MM.1S (cell line): ENCODE measurements at regions not wholly inside any gene's neighbourhood (a gene's known extent, or its start where the extent isn't known, plus 50 kb on each side); places are given as distances from the start of the nearest gene placed in this dataset.

Experiments used
- DNase-seq: peaks from one replicate; pipeline ENCODE4 v3.0.0-alpha.2; 2015
- H2AFZ ChIP-seq: fragments of 300-600 bp; sonication (generic); 2 replicates; pipeline ENCODE4 v1.6.0; 2016; ENCODE audit warnings: antibody characterized with exemption, low read length
- H3F3A ChIP-seq: fragments of 300-600 bp; sonication (generic); 2 replicates; pipeline ENCODE4 v1.6.1; 2016; ENCODE audit warnings: mild to moderate bottlenecking, antibody characterized with exemption, low read length, moderate library complexity, mixed read lengths; ENCODE audit not compliant: insufficient read depth
- H3K27ac ChIP-seq: fragments of 300-600 bp; sonication (generic); 2 replicates; pipeline ENCODE4 v1.5.1; 2016; ENCODE audit warnings: mild to moderate bottlenecking, low read length
- H3K27me3 ChIP-seq: fragments of 300-600 bp; sonication (generic); replicated peaks from 2 replicates; pipeline ENCODE4 v1.6.0; 2016; ENCODE audit warnings: low read length; ENCODE audit not compliant: insufficient read depth
- H3K36me3 ChIP-seq: fragments of 300-600 bp; sonication (generic); replicated peaks from 2 replicates; pipeline ENCODE4 v1.6.1; 2016; ENCODE audit warnings: mild to moderate bottlenecking, low read length, mixed read lengths; ENCODE audit not compliant: insufficient read depth
- H3K4me1 ChIP-seq: fragments of 300-600 bp; sonication (generic); 2 replicates; pipeline ENCODE4 v1.6.1; 2016; ENCODE audit warnings: low read length, mixed read lengths
- H3K4me2 ChIP-seq: fragments of 300-600 bp; sonication (generic); 2 replicates; pipeline ENCODE4 v1.6.0; 2016; ENCODE audit warnings: low read depth, low read length
- H3K4me3 ChIP-seq: fragments of 300-600 bp; sonication (generic); 2 replicates; pipeline ENCODE4 v1.5.1; 2016; ENCODE audit warnings: low read length, mixed read lengths
- H3K79me2 ChIP-seq: fragments of 300-600 bp; sonication (generic); 2 replicates; pipeline ENCODE4 v1.6.1; 2016; ENCODE audit warnings: mixed run types, low read length, mixed read lengths
- H3K9ac ChIP-seq: fragments of 300-600 bp; sonication (generic); 2 replicates; pipeline ENCODE4 v1.6.1; 2016; ENCODE audit warnings: low read length, mixed read lengths
- H3K9me2 ChIP-seq: fragments of 300-600 bp; sonication (generic); replicated peaks from 2 replicates; pipeline ENCODE4 v1.6.1; 2016; ENCODE audit warnings: mild to moderate bottlenecking, low read length, mixed read lengths; ENCODE audit not compliant: insufficient read depth
- H3K9me3 ChIP-seq: fragments of 300-600 bp; sonication (generic); replicated peaks from 2 replicates; pipeline ENCODE4 v1.6.1; 2016; ENCODE audit warnings: mild to moderate bottlenecking, low read length, mixed read lengths; ENCODE audit not compliant: insufficient read depth
- H4K20me1 ChIP-seq: fragments of 300-600 bp; sonication (generic); 2 replicates; pipeline ENCODE4 v1.6.1; 2016; ENCODE audit warnings: mild to moderate bottlenecking, low read length, moderate library complexity, mixed read lengths; ENCODE audit not compliant: insufficient read depth
- EZH2 ChIP-seq: fragments of 300-600 bp; sonication (generic); optimal IDR thresholded peaks from 2 replicates; pipeline ENCODE3; 2017; ENCODE audit warnings: low read depth, mild to moderate bottlenecking, antibody characterized with exemption, low read length, mixed read lengths

DNA sequence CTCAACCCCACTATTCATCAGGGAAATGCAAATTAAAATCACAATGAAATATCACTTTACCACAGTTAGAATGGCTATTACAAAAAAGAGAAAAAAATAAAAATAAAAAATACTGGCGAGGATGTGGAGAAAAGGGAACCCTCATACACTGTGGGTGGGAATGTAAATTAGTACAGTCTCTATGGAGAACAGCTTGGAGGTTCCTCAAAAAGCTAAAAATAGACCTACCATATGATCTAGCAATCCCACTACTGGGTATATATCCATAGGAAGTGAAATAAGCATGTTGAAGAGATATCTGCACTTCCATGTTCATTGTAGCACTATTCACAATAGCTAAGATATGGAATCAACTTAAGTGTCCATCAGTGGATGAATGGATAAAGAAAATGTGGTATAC is 50.5 kb upstream of the PAGE1 start:
- Histone ChIP-seq H3K4me1 (no peaks in the 10 kb centered on the region), H3K36me3 (no peaks in the 10 kb centered on the region), H3K9me2 (no peaks in the 10 kb centered on the region), H3K4me2 (no peak overlapping the region), H3K9ac (no peak overlapping the region), H2AFZ (no peak overlapping the region), H4K20me1 (no peaks in the 10 kb centered on the region), H3K9me3 (no peaks in the 10 kb centered on the region), H3K4me3 (no peak overlapping the region), H3K27ac (no peak overlapping the region), H3K79me2 (no peaks in the 10 kb centered on the region), H3F3A (no peaks in the 10 kb centered on the region), H3K27me3 (no peaks in the 10 kb centered on the region)
- no peak for TF ChIP-seq EZH2
- no peak for DNase-seq
